GM12873 (cell line): ENCODE measurements at regions not wholly inside any gene's neighbourhood (a gene's known extent, or its start where the extent isn't known, plus 50 kb on each side); places are given as distances from the start of the nearest gene placed in this dataset.

Experiments used
- CTCF ChIP-seq: IDR thresholded peaks from 2 replicates; pipeline ENCODE4 v1.5.1; 2012; ENCODE audit warnings: low read depth, mild to moderate bottlenecking, moderate library complexity, low read length, control low read depth; ENCODE audit not compliant: insufficient read depth; ENCODE audit errors: missing control alignments

- TF ChIP-seq CTCF, result no peak
Measured at GRCh38 chr1:238606457-238606856, 715.7 kb upstream of the ZP4 start.

GRCh38 chr1:238604357-238604756 lies 713.6 kb upstream of the ZP4 start:
- no peak for TF ChIP-seq CTCF

- TF ChIP-seq CTCF, result no peak
Measured at GRCh38 chr1:238596703-238597102, 706.0 kb upstream of the ZP4 start.

- no peak for TF ChIP-seq CTCF
Measured at GRCh38 chr1:238592621-238593020, 701.9 kb upstream of the ZP4 start.

GRCh38 chr1:238589843-238590435 lies 699.2 kb upstream of the ZP4 start:
- TF ChIP-seq CTCF, result no peak

GRCh38 chr1:238582816-238583215 lies 692.1 kb upstream of the ZP4 start:
- no peak for TF ChIP-seq CTCF

GRCh38 chr1:238581332-238581731 lies 690.6 kb upstream of the ZP4 start:
- no peak for TF ChIP-seq CTCF

- TF ChIP-seq CTCF, result no peak
Measured at GRCh38 chr1:238568735-238569134, 678.0 kb upstream of the ZP4 start.
